Bronchial epithelial cell (primary cell): ENCODE measurements at regions not wholly inside any gene's neighbourhood (a gene's known extent, or its start where the extent isn't known, plus 50 kb on each side); places are given as distances from the start of the nearest gene placed in this dataset.

Experiments used
- DNase-seq: peaks from one replicate; pipeline ENCODE4 v3.0.0-alpha.2; 2010; ENCODE audit warnings: low read depth
- FAIRE-seq: peaks from 2 replicates; lab custom pipeline; 2011; peaks lifted over from hg19 to GRCh38; lab: Jason Lieb, UNC
- H3K27me3 ChIP-seq: 2 replicates; pipeline ENCODE4 v1.5.1; 2011; ENCODE audit warnings: low read length; ENCODE audit not compliant: control insufficient read depth, insufficient read depth
- H3K36me3 ChIP-seq: 2 replicates; pipeline ENCODE4 v1.5.1; 2011; ENCODE audit warnings: low read length; ENCODE audit not compliant: control insufficient read depth, insufficient read depth
- H3K4me3 ChIP-seq: 2 replicates; pipeline ENCODE4 v1.5.1; 2011; ENCODE audit warnings: mild to moderate bottlenecking, low read depth, low read length, control low read depth
- TF ChIP-seq, protein P1 (sequence below): IDR thresholded peaks from 2 replicates; pipeline ENCODE4 v1.5.1; 2011; ENCODE audit warnings: mild to moderate bottlenecking, moderate library complexity, low read length, control low read depth, inconsistent platforms; ENCODE audit not compliant: insufficient read depth, severe bottlenecking

DNA sequence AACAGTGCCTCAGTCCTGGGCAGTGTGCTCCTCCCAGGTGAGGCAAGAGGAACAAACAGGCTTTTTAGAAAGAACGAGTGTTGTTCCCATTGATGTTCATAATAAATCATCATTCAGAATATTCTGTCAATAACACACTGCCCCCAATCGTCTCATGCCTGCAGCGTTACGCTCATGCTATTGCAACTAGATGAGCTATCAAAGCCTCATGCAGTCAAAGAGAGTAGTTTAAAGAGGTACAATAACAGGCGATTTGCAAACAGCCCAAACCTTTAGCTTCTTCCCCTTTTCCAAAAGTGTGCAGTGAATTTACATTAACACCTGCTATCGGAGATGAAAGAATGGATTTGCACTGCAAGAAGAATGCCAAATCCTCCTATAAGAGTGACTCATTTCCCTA lies 1164.7 kb upstream of the MAP3K7 start:
- FAIRE-seq: no peak

DNA sequence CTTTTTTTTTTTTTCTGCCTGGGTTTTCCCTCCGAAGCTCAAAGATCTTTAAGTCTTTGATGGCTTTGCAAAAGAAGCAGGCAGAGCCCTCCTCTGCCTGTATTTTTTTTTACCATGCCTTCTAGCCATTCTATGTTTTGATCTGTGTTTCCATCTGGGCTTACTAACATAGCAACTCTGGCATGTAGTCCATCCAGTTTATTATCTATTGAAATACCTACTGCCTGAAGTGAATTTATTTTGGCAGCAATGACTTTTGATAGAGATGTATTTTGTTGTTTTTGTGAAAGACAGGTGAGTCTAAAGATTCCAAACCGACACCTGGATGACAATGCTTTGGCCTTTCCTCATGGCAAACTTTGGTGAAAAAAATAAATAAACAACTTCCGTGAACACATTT lies 1157.7 kb upstream of the MAP3K7 start:
- Histone ChIP-seq H3K4me3 (no peak overlapping the region), H3K27me3 (no peaks in the 10 kb centered on the region), H3K36me3 (no peaks in the 10 kb centered on the region)
- FAIRE-seq (no peak), DNase-seq (no peak)
- TF ChIP-seq, protein P1, sequence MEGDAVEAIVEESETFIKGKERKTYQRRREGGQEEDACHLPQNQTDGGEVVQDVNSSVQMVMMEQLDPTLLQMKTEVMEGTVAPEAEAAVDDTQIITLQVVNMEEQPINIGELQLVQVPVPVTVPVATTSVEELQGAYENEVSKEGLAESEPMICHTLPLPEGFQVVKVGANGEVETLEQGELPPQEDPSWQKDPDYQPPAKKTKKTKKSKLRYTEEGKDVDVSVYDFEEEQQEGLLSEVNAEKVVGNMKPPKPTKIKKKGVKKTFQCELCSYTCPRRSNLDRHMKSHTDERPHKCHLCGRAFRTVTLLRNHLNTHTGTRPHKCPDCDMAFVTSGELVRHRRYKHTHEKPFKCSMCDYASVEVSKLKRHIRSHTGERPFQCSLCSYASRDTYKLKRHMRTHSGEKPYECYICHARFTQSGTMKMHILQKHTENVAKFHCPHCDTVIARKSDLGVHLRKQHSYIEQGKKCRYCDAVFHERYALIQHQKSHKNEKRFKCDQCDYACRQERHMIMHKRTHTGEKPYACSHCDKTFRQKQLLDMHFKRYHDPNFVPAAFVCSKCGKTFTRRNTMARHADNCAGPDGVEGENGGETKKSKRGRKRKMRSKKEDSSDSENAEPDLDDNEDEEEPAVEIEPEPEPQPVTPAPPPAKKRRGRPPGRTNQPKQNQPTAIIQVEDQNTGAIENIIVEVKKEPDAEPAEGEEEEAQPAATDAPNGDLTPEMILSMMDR: no peak

More for the DNA sequence above, 1164.7 kb upstream of the MAP3K7 start:
- Histone ChIP-seq H3K4me3 (no peak overlapping the region), H3K27me3 (no peaks in the 10 kb centered on the region), H3K36me3 (no peaks in the 10 kb centered on the region)
- DNase-seq: peak; percentile 7
- TF ChIP-seq, protein P1: no peak

DNA sequence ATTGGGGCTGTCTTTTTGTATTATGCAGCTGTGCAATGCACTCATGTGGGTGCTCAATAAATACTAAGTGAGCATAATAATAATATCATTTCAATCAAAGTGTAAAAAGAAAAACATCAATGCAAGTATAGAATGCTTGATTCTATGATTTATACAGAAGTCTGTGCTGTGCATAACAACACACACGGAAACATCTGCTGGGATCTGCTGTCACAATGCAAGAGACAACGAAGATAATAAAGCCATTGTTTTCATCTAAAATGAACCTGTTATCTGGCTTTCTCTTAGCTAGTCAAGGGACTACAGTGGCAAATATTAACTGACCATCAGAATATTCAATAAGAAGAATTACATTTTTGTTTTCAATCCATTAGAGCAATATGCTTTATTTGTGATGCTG lies 1156.9 kb upstream of the MAP3K7 start:
- H3K36me3 ChIP-seq: no peaks in the 10 kb centered on the region
- no peak for DNase-seq
- H3K4me3 ChIP-seq: no peak overlapping the region
- TF ChIP-seq, protein P1: no peak
- H3K27me3 ChIP-seq: no peaks in the 10 kb centered on the region
- FAIRE-seq: no peak

DNA sequence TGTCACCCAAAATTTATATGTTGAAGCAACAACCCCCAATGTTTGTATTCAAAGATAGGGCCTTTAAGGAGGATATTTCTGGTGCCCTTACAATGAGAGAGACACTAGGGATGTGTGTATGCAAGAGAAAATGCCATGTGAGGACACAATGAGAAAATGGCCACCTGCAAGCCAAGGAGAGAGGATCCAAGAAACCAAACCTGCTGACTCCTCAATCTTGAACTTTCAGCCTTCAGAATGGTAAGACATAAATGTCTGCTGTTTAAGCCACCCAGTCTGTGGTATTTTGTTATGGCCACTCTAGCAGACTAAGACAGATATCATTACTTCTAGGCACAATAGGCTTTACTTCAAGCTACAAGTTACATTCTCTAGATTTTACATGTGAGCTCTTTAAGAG lies 1145.1 kb upstream of the MAP3K7 start:
- DNase-seq (no peak), FAIRE-seq (no peak)
- H3K36me3 ChIP-seq: no peaks in the 10 kb centered on the region
- H3K4me3 ChIP-seq: no peak overlapping the region
- no peaks in the 10 kb centered on the region for H3K27me3 ChIP-seq
- TF ChIP-seq, protein P1: no peak

DNA sequence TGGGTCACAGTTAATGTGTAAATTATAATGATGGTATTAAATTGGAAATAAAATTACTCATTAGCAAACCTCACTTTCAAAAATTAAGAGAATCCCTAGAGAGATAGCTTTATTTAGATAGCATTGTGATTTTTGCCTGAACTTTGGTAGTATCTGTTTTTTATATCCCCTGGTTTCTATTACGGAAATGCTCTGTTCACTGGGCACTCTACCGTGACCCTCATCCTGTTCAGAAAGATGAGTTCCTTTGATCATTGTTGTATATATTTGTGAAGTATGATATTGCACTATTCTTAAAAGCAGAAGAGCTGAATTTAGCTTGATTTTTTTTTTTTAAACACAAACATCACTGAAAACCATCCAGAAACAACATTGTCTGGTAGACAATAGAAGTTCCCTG lies 1143.8 kb upstream of the MAP3K7 start:
- H3K4me3 ChIP-seq: no peak overlapping the region
- FAIRE-seq (no peak), DNase-seq (no peak)
- no peaks in the 10 kb centered on the region for H3K27me3 ChIP-seq
- TF ChIP-seq, protein P1: no peak
- no peaks in the 10 kb centered on the region for H3K36me3 ChIP-seq

DNA sequence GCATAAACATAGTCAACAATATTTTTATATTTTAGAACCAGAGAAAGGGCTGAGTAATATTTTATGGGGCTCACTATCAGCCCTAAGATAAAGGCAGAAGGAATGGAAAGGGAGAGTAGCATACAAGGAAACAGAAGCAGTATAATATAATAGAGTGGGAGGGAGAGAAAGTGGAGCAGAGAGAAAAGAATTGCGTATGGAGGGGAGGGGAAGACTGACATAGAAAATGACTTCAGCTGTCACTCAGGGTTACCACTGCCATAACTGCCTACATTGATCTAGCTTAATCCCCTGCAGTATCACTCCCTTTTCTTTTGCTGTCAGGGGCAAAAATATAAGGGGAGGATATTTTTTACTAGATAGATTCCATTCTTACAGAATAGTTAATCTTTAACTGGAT lies 1133.5 kb upstream of the MAP3K7 start:
- DNase-seq: no peak
- TF ChIP-seq, protein P1: no peak
- no peak for FAIRE-seq
- H3K27me3 ChIP-seq: no peaks in the 10 kb centered on the region
- H3K36me3 ChIP-seq: no peaks in the 10 kb centered on the region
- H3K4me3 ChIP-seq: no peak overlapping the region
